ENCODE measurements at regions not wholly inside any gene's neighbourhood (a gene's known extent, or its start where the extent isn't known, plus 50 kb on each side); places are given as distances from the start of the nearest gene placed in this dataset.

DNA sequence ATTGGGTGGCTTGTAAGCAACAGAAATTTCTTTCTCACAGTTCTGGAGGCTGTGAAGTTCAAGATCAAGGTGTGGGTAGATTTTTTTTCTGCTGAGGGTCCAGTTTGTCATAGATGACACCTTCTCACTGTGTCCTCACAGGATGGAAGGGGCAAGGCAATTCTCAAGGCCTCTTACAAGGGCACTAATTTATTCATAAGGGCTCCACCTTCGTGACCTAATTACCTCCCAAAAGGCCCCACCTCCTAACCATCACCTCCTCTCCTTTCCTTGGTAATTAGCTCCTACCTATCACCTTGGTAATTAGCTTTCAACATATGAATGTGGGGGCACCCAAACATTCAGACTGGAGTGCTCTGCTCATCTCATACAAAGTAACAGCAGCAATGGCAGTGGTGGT lies 92.3 kb upstream of the CD44 start:
- Histone ChIP-seq H4K20me1 (ENCODE audit: insufficient read depth, low read length) (no peaks in the 10 kb centered on the region), H3K79me2 (ENCODE audit: insufficient read depth, low read length) (no peaks in the 10 kb centered on the region), H3K4me1 (ENCODE audit: control insufficient read depth in 1 of 2, insufficient read depth in 2 of 2, low read length in 2 of 2) (peaks cover 76 to 93% of the 10 kb centered on the region in 2 donors), H3K27me3 (ENCODE audit: control insufficient read depth in 2 of 2, insufficient read depth in 2 of 2, low read length in 2 of 2) (no peaks in the 10 kb centered on the region), H3K9me3 (replicated peaks in 1 of 2; ENCODE audit: control insufficient read depth in 1 of 2, insufficient read depth in 1 of 2, low read length in 2 of 2) (no peaks in the 10 kb centered on the region), H3K27ac (ENCODE audit: low read depth in 1 of 2, low read length in 2 of 2) (peak overlapping the region in 1 of 2 donors; percentile 85), H3K9ac (ENCODE audit: insufficient read depth, low read length, poor library complexity, severe bottlenecking) (no peak overlapping the region), H3K4me3 (replicated peaks in 1 of 3; ENCODE audit: low read depth in 2 of 3, low read length in 3 of 3) (peak overlapping the region in 1 of 3 experiments; percentile 33), H2AFZ (ENCODE audit: insufficient read depth, low read depth, low read length, poor library complexity, severe bottlenecking) (no peak overlapping the region), H3K36me3 (replicated peaks in 1 of 2; ENCODE audit: control insufficient read depth in 1 of 2, insufficient read depth in 2 of 2, low read length in 2 of 2) (no peaks in the 10 kb centered on the region), H3K4me2 (replicated peaks; ENCODE audit: extremely low read depth, low read length, poor library complexity, severe bottlenecking) (peak overlapping the region; percentile 52)
- Mint-ChIP-seq H3K9me3 (peaks cover 0 to 9% (median 5%) of the 10 kb centered on the region in 7 donors), H3K27me3 (ENCODE audit: low read depth in 3 of 3) (peaks cover 0 to 7% (median 2%) of the 10 kb centered on the region in 3 donors), H3K27ac (peak overlapping the region; percentile 77 to 97 (median 91)), H3K36me3 (peaks cover 3 to 6% of the 10 kb centered on the region in 2 donors), H3K4me1 (peaks cover 73% of the 10 kb centered on the region), H3K4me3 (no peak overlapping the region)
- TF ChIP-seq, protein P1, sequence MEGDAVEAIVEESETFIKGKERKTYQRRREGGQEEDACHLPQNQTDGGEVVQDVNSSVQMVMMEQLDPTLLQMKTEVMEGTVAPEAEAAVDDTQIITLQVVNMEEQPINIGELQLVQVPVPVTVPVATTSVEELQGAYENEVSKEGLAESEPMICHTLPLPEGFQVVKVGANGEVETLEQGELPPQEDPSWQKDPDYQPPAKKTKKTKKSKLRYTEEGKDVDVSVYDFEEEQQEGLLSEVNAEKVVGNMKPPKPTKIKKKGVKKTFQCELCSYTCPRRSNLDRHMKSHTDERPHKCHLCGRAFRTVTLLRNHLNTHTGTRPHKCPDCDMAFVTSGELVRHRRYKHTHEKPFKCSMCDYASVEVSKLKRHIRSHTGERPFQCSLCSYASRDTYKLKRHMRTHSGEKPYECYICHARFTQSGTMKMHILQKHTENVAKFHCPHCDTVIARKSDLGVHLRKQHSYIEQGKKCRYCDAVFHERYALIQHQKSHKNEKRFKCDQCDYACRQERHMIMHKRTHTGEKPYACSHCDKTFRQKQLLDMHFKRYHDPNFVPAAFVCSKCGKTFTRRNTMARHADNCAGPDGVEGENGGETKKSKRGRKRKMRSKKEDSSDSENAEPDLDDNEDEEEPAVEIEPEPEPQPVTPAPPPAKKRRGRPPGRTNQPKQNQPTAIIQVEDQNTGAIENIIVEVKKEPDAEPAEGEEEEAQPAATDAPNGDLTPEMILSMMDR (IDR thresholded peaks at IDR 0.05): no peak
- intact Hi-C loops (cut with micrococcal nuclease): no loop called here
- WGBS (ENCODE audit: insufficient coverage): no CpG with 5 or more reads among the region's 1 CpG
- no peak for DNase-seq

- peak overlapping the region; percentile 77 to 97 (median 91) for H3K27ac Mint-ChIP-seq
- peaks cover 68% of the 10 kb centered on the region for H3K4me1 Mint-ChIP-seq
- H3K9me3 Mint-ChIP-seq: peaks cover 0 to 9% (median 5%) of the 10 kb centered on the region in 7 donors
- Histone ChIP-seq H3K4me2 (replicated peaks; ENCODE audit: extremely low read depth, low read length, poor library complexity, severe bottlenecking) (peak overlapping the region; percentile 52), H3K27me3 (ENCODE audit: control insufficient read depth in 2 of 2, insufficient read depth in 2 of 2, low read length in 2 of 2) (no peaks in the 10 kb centered on the region), H3K27ac (ENCODE audit: low read depth in 1 of 2, low read length in 2 of 2) (peak overlapping the region; percentile 49 to 85), H3K79me2 (ENCODE audit: insufficient read depth, low read length) (no peaks in the 10 kb centered on the region), H3K4me3 (replicated peaks in 1 of 3; ENCODE audit: low read depth in 2 of 3, low read length in 3 of 3) (peak overlapping the region in 1 of 3 experiments; percentile 33), H2AFZ (ENCODE audit: insufficient read depth, low read depth, low read length, poor library complexity, severe bottlenecking) (no peak overlapping the region), H3K36me3 (replicated peaks in 1 of 2; ENCODE audit: control insufficient read depth in 1 of 2, insufficient read depth in 2 of 2, low read length in 2 of 2) (no peaks in the 10 kb centered on the region), H4K20me1 (ENCODE audit: insufficient read depth, low read length) (no peaks in the 10 kb centered on the region), H3K9me3 (replicated peaks in 1 of 2; ENCODE audit: control insufficient read depth in 1 of 2, insufficient read depth in 1 of 2, low read length in 2 of 2) (no peaks in the 10 kb centered on the region), H3K4me1 (ENCODE audit: control insufficient read depth in 1 of 2, insufficient read depth in 2 of 2, low read length in 2 of 2) (peaks cover 72 to 88% of the 10 kb centered on the region in 2 donors), H3K9ac (ENCODE audit: insufficient read depth, low read length, poor library complexity, severe bottlenecking) (no peak overlapping the region)
- H3K36me3 Mint-ChIP-seq: peaks cover 3 to 6% of the 10 kb centered on the region in 2 donors
- peak; percentile 57 to 86 (median 68) for DNase-seq
- TF ChIP-seq, protein P1 (IDR thresholded peaks at IDR 0.05): no peak
- intact Hi-C loops (cut with micrococcal nuclease): no loop called here
- WGBS (ENCODE audit: insufficient coverage): no CpG with 5 or more reads among the region's 1 CpG
- peaks cover 0 to 7% (median 2%) of the 10 kb centered on the region in 3 donors for H3K27me3 Mint-ChIP-seq (ENCODE audit: low read depth in 3 of 3)
- peak overlapping the region in 1 of 2 donors; percentile 39 for H3K4me3 Mint-ChIP-seq
Measured at GRCh38 chr11:35047179-35047578, 91.8 kb upstream of the CD44 start.

Data from CD14-positive monocyte (primary cell).